Kidney epithelial cell (primary cell): ENCODE measurements at regions not wholly inside any gene's neighbourhood (a gene's known extent, or its start where the extent isn't known, plus 50 kb on each side); places are given as distances from the start of the nearest gene placed in this dataset.

ENCODE experiments used
- DNase-seq: peaks from one replicate; pipeline ENCODE4 v3.0.0-alpha.2; 2010; ENCODE audit warnings: low read depth
- H3K27me3 ChIP-seq: 2 replicates; pipeline ENCODE4 v1.6.0; 2011; ENCODE audit warnings: low read length; ENCODE audit not compliant: control insufficient read depth, insufficient read depth
- H3K36me3 ChIP-seq: 2 replicates; pipeline ENCODE4 v1.5.1; 2011; ENCODE audit warnings: low read length; ENCODE audit not compliant: control insufficient read depth, insufficient read depth
- H3K4me3 ChIP-seq: 2 replicates; pipeline ENCODE4 v1.5.1; 2011; ENCODE audit warnings: low read depth, mild to moderate bottlenecking, control low read depth, low read length
- TF ChIP-seq, protein P1 (sequence below): IDR thresholded peaks from 2 replicates; pipeline ENCODE4 v1.5.1; 2011; ENCODE audit warnings: mild to moderate bottlenecking, moderate library complexity, low read length, control low read depth, inconsistent platforms; ENCODE audit not compliant: insufficient read depth, poor library complexity, severe bottlenecking

- Histone ChIP-seq H3K4me3 (no peak overlapping the region), H3K27me3 (no peaks in the 10 kb centered on the region), H3K36me3 (no peaks in the 10 kb centered on the region)
- TF ChIP-seq, protein P1, sequence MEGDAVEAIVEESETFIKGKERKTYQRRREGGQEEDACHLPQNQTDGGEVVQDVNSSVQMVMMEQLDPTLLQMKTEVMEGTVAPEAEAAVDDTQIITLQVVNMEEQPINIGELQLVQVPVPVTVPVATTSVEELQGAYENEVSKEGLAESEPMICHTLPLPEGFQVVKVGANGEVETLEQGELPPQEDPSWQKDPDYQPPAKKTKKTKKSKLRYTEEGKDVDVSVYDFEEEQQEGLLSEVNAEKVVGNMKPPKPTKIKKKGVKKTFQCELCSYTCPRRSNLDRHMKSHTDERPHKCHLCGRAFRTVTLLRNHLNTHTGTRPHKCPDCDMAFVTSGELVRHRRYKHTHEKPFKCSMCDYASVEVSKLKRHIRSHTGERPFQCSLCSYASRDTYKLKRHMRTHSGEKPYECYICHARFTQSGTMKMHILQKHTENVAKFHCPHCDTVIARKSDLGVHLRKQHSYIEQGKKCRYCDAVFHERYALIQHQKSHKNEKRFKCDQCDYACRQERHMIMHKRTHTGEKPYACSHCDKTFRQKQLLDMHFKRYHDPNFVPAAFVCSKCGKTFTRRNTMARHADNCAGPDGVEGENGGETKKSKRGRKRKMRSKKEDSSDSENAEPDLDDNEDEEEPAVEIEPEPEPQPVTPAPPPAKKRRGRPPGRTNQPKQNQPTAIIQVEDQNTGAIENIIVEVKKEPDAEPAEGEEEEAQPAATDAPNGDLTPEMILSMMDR = no peak
- DNase-seq = no peak
Measured at GRCh38 chr3:177749836-177750235, 552.6 kb upstream of the TBL1XR1 start.

- DNase-seq = no peak
- TF ChIP-seq, protein P1 = no peak
- no peaks in the 10 kb centered on the region for H3K36me3 ChIP-seq
- no peak overlapping the region for H3K4me3 ChIP-seq
- no peaks in the 10 kb centered on the region for H3K27me3 ChIP-seq
Measured at GRCh38 chr3:177750436-177750835, 553.2 kb upstream of the TBL1XR1 start.

DNA sequence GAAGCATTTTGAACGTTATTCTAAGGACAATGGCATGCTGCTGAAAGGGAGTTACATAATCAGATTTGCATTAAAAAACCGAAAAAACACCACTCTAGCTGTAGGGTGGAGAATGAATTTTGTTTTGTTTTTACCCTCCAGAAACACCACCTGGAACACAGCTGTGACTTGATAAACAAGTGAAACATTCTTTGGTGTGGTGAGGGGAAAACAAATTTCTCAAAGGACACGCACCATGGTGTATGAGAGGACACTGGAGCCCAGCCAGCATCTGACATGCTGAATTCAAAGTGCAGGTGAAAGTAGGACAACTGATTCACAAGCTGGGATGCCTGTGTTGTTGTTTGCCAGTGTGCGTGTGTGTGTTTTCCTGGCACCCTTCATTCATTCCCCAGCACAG is 554.5 kb upstream of the TBL1XR1 start:
- Histone ChIP-seq H3K27me3 (no peaks in the 10 kb centered on the region), H3K4me3 (no peak overlapping the region), H3K36me3 (no peaks in the 10 kb centered on the region)
- TF ChIP-seq, protein P1 = no peak
- DNase-seq = no peak

DNA sequence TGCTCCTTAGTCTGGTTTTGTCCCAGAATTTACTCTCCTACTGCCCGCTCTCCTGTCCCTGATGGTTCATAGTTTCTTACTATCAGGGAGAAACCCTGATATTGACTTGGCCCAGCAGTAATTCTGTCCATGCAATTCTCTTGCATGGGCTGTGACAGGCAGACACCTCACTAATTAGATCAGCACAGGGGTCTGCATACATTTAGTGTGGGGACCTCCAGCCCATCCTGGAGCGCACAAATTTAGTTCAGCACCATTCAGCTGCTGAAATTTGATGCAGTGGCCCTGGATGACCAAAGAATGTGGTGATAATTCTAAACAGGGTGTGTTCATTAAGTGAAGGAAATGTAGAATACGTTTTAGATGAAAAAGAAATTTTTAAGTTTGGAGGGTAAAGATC is 555.5 kb upstream of the TBL1XR1 start:
- DNase-seq = no peak

DNA sequence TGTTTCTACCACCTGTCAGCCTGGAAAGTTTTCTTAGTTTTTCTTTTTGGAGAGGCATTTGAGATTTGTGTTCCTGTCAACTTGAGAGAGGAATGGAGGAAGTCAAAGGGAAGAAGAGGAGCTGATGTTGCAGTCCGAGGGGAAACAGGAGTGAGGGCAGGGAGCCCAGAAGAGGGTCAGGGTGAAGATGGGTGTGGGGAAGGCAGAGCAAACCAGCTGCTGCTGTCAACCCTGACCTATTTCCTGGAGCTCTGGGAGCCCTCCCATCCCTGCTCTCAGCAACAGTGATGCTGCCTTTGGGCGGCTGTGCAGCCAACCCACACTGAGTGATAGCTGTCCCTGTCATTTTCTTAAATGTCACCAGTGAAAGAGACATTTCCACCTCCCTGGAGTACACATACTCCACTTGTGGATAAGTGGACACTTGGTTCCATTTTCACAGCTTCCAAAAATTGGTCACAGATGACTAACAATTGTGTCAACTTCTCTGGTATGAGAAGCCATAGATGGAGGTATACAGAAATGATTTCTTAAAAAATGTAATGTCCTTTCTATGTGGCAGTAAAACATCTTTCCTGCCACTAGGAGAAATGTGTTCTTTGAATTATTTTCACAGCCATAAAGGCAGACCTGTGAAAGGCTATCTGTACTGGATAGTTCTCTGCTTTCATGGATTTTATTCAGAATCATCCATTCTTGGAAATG is 556.3 kb upstream of the TBL1XR1 start:
- TF ChIP-seq, protein P1 = no peak
- DNase-seq = no peak
- Histone ChIP-seq H3K4me3 (no peak overlapping the region), H3K36me3 (no peaks in the 10 kb centered on the region), H3K27me3 (no peaks in the 10 kb centered on the region)

More for the DNA sequence above, 555.5 kb upstream of the TBL1XR1 start:
- Histone ChIP-seq H3K4me3 (no peak overlapping the region), H3K27me3 (no peaks in the 10 kb centered on the region), H3K36me3 (no peaks in the 10 kb centered on the region)
- TF ChIP-seq, protein P1 = no peak

- H3K4me3 ChIP-seq = no peak overlapping the region
- no peak for DNase-seq
- TF ChIP-seq, protein P1 = no peak
- H3K27me3 ChIP-seq = no peaks in the 10 kb centered on the region
- no peaks in the 10 kb centered on the region for H3K36me3 ChIP-seq
Measured at GRCh38 chr3:177754508-177754921, 557.2 kb upstream of the TBL1XR1 start.
